ENCODE measurements at regions not wholly inside any gene's neighbourhood (a gene's known extent, or its start where the extent isn't known, plus 50 kb on each side); places are given as distances from the start of the nearest gene placed in this dataset.

DNA sequence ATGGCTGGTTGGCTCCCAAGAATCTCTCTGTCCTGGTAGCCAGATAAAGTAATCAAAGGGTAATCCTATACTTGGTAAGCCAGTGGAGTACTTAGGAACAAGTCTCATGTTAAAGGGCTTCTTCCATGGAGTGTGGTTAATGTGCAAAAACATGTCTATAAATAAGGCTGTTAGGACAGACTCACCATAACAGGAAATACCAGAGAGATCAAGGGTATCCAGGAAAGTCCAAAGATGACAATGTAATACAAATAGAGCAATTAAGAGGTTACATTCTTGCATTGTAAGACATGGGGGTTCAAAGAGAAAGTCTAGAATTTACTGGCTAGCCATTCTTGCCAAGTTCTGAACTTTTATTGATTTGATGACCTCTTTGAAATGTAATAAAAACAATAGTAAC lies 61.9 kb upstream of the ZCCHC13 start:
- no peak overlapping the region for H3K27ac ChIP-seq (ENCODE audit: low read depth, low read length, poor library complexity, severe bottlenecking)
- no peaks in the 10 kb centered on the region for H3K9me2 ChIP-seq (ENCODE audit: insufficient read depth, low read length)
- H3K36me3 ChIP-seq (ENCODE audit: insufficient read depth, low read length), result peaks cover 9% of the 10 kb centered on the region; the same call in 1 of the 2 replicates
- H3K4me1 ChIP-seq (ENCODE audit: insufficient read depth, low read length, poor library complexity, severe bottlenecking), result no peaks in the 10 kb centered on the region
- POLR2A ChIA-PET, result no interaction called here
- no TSS peak for BruUV-seq (replicated peaks)
- intact Hi-C loops (cut with micrococcal nuclease; ENCODE audit: unreplicated experiment), result no loop called here
- no peak for DNase-seq (ENCODE audit: low spot score)
- CTCF ChIA-PET (ENCODE audit: unreplicated experiment), result no interaction called here
- H3K9me3 ChIP-seq (ENCODE audit: low read length), result no peaks in the 10 kb centered on the region
- no peak overlapping the region for H2AFZ ChIP-seq (ENCODE audit: low read length)
- H4K20me1 ChIP-seq (ENCODE audit: insufficient read depth, low read length), result no peaks in the 10 kb centered on the region
- no peak overlapping the region for H3K4me3 ChIP-seq (ENCODE audit: low read depth, low read length, poor library complexity, severe bottlenecking)
- TF ChIP-seq, protein P1, sequence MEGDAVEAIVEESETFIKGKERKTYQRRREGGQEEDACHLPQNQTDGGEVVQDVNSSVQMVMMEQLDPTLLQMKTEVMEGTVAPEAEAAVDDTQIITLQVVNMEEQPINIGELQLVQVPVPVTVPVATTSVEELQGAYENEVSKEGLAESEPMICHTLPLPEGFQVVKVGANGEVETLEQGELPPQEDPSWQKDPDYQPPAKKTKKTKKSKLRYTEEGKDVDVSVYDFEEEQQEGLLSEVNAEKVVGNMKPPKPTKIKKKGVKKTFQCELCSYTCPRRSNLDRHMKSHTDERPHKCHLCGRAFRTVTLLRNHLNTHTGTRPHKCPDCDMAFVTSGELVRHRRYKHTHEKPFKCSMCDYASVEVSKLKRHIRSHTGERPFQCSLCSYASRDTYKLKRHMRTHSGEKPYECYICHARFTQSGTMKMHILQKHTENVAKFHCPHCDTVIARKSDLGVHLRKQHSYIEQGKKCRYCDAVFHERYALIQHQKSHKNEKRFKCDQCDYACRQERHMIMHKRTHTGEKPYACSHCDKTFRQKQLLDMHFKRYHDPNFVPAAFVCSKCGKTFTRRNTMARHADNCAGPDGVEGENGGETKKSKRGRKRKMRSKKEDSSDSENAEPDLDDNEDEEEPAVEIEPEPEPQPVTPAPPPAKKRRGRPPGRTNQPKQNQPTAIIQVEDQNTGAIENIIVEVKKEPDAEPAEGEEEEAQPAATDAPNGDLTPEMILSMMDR (conservative IDR thresholded peaks at IDR 0.05; ENCODE audit: low read length), result no peak
- TF ChIP-seq EZH2phosphoT487 (IDR thresholded peaks at IDR 0.05; ENCODE audit: borderline replicate concordance, low read depth, low read length), result no peak
- H3K79me2 ChIP-seq (ENCODE audit: insufficient read depth, low read depth, low read length), result no peaks in the 10 kb centered on the region
- H3K4me2 ChIP-seq (ENCODE audit: low read length), result no peak overlapping the region

DNA sequence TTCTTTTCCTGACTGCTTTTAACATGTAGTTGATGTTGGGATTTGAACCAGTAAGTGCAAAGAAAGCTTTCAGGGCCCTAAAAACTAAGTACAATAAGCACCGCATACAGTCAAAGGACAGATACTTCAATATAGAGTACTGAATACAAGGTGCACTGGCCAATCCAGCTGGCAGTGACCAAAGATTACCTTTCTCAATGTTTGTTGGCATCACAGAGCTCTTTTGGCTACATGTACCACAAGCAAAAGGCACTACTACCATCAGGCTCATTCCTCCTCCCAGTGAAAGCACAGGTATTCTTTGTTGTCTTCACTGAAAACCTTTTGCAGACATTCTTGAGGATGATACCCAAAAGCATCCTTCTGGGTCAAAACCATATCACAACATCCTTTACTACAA lies 65.2 kb upstream of the ZCCHC13 start:
- no peak overlapping the region for H2AFZ ChIP-seq (ENCODE audit: low read length)
- no peak for DNase-seq (ENCODE audit: low spot score)
- ChIA-PET CTCF (ENCODE audit: unreplicated experiment) (no interaction called here), POLR2A (interaction anchor here (0.5 to 1.0 kb wide), 3 partner anchors 11 to 250 kb away, joined by 3 to 4 read pairs (median 3); no protein-coding TSS in a partner anchor)
- no peak overlapping the region for H3K4me2 ChIP-seq (ENCODE audit: low read length)
- BruUV-seq (replicated peaks), result no TSS peak
- no peaks in the 10 kb centered on the region for H3K79me2 ChIP-seq (ENCODE audit: insufficient read depth, low read depth, low read length)
- no peak for TF ChIP-seq EZH2phosphoT487 (IDR thresholded peaks at IDR 0.05; ENCODE audit: borderline replicate concordance, low read depth, low read length)
- TF ChIP-seq, protein P1 (conservative IDR thresholded peaks at IDR 0.05; ENCODE audit: low read length), result no peak
- H4K20me1 ChIP-seq (ENCODE audit: insufficient read depth, low read length), result no peaks in the 10 kb centered on the region
- no peak overlapping the region for H3K27ac ChIP-seq (ENCODE audit: low read depth, low read length, poor library complexity, severe bottlenecking)
- peaks cover 9% of the 10 kb centered on the region; the same call in 1 of the 2 replicates for H3K36me3 ChIP-seq (ENCODE audit: insufficient read depth, low read length)
- H3K4me1 ChIP-seq (ENCODE audit: insufficient read depth, low read length, poor library complexity, severe bottlenecking), result no peaks in the 10 kb centered on the region
- no peaks in the 10 kb centered on the region for H3K9me2 ChIP-seq (ENCODE audit: insufficient read depth, low read length)
- H3K4me3 ChIP-seq (ENCODE audit: low read depth, low read length, poor library complexity, severe bottlenecking), result no peak overlapping the region
- no peaks in the 10 kb centered on the region for H3K9me3 ChIP-seq (ENCODE audit: low read length)
- intact Hi-C loops (cut with micrococcal nuclease; ENCODE audit: unreplicated experiment), result no loop called here

DNA sequence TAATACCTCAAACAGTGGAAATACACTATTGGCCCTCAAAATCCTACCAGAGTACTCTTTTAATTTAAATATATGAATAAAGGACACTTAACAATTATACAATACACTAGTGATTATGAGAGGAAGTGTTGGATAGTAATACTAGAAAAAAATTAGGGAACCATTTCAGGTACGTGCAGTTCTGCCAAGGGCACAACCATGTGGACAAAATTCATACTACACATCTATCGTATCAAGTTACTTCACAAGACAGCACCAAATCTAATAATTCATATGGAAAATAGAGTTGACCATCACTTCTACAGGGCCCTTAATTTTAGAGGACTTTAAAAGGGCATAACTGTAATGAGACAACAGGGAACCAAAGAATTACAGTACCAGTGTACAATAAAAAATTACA lies 69.2 kb upstream of the ZCCHC13 start:
- ChIA-PET CTCF (ENCODE audit: unreplicated experiment) (no interaction called here), POLR2A (no interaction called here)
- H2AFZ ChIP-seq (ENCODE audit: low read length), result no peak overlapping the region
- BruUV-seq (replicated peaks), result no TSS peak
- no peak overlapping the region for H3K27ac ChIP-seq (ENCODE audit: low read depth, low read length, poor library complexity, severe bottlenecking)
- TF ChIP-seq, protein P1 (conservative IDR thresholded peaks at IDR 0.05; ENCODE audit: low read length), result no peak
- TF ChIP-seq EZH2phosphoT487 (IDR thresholded peaks at IDR 0.05; ENCODE audit: borderline replicate concordance, low read depth, low read length), result no peak
- intact Hi-C loops (cut with micrococcal nuclease; ENCODE audit: unreplicated experiment), result no loop called here
- no peaks in the 10 kb centered on the region for H3K79me2 ChIP-seq (ENCODE audit: insufficient read depth, low read depth, low read length)
- H3K36me3 ChIP-seq (ENCODE audit: insufficient read depth, low read length), result no peaks in the 10 kb centered on the region
- no peak overlapping the region for H3K4me3 ChIP-seq (ENCODE audit: low read depth, low read length, poor library complexity, severe bottlenecking)
- no peaks in the 10 kb centered on the region for H3K4me1 ChIP-seq (ENCODE audit: insufficient read depth, low read length, poor library complexity, severe bottlenecking)
- no peaks in the 10 kb centered on the region for H3K9me3 ChIP-seq (ENCODE audit: low read length)
- no peak overlapping the region for H3K4me2 ChIP-seq (ENCODE audit: low read length)
- DNase-seq (ENCODE audit: low spot score), result no peak
- no peaks in the 10 kb centered on the region for H4K20me1 ChIP-seq (ENCODE audit: insufficient read depth, low read length)
- no peaks in the 10 kb centered on the region for H3K9me2 ChIP-seq (ENCODE audit: insufficient read depth, low read length)
